ENCODE measurements at regions not wholly inside any gene's neighbourhood (a gene's known extent, or its start where the extent isn't known, plus 50 kb on each side); places are given as distances from the start of the nearest gene placed in this dataset.
"Not testable (repeated sequence)": the region's sequence is repeated elsewhere in the genome, so short reads cannot be mapped to it uniquely, and the experiment has no call there.

GRCh38 chr10:91745090-91745831 lies 53.0 kb upstream of the TNKS2 start:
- intact Hi-C loops (cut with DNase I), result no loop called here
- DNase-seq (ENCODE audit: extremely low spot score in 2 of 2), result no peak

GRCh38 chr10:91743465-91743864 lies 54.8 kb upstream of the TNKS2 start:
- TF ChIP-seq POLR2A (IDR thresholded peaks at IDR 0.05), result no peak
- TF ChIP-seq POLR2AphosphoS5 (IDR thresholded peaks at IDR 0.05; ENCODE audit: insufficient read depth in 1 of 2, low read depth in 1 of 2), result no peak
- no peak for TF ChIP-seq CTCF (IDR thresholded peaks at IDR 0.05)
- Histone ChIP-seq H3K9me3 (no peaks in the 10 kb centered on the region), H3K27ac (no peak overlapping the region), H3K4me1 (no peaks in the 10 kb centered on the region), H3K36me3 (no peaks in the 10 kb centered on the region), H3K4me3 (no peak overlapping the region), H3K27me3 (no peaks in the 10 kb centered on the region)
- no peak for DNase-seq (ENCODE audit: extremely low spot score in 2 of 2)
- intact Hi-C loops (cut with DNase I), result no loop called here

More at GRCh38 chr10:91745090-91745831, 53.0 kb upstream of the TNKS2 start:
- Histone ChIP-seq H3K27ac (no peak overlapping the region), H3K4me1 (no peaks in the 10 kb centered on the region), H3K27me3 (no peaks in the 10 kb centered on the region), H3K36me3 (no peaks in the 10 kb centered on the region), H3K9me3 (no peaks in the 10 kb centered on the region), H3K4me3 (no peak overlapping the region)
- no peak for TF ChIP-seq POLR2AphosphoS5 (IDR thresholded peaks at IDR 0.05; ENCODE audit: insufficient read depth in 1 of 2, low read depth in 1 of 2)
- no peak for TF ChIP-seq POLR2A (IDR thresholded peaks at IDR 0.05)
- no peak for TF ChIP-seq CTCF (IDR thresholded peaks at IDR 0.05)

GRCh38 chr10:91742229-91742628 lies 56.0 kb upstream of the TNKS2 start:
- DNase-seq (ENCODE audit: extremely low spot score in 2 of 2), result no peak
- H3K36me3 ChIP-seq, result no peaks in the 10 kb centered on the region
- no peaks in the 10 kb centered on the region for H3K9me3 ChIP-seq
- no peak overlapping the region for H3K27ac ChIP-seq
- H3K27me3 ChIP-seq, result no peaks in the 10 kb centered on the region
- H3K4me1 ChIP-seq, result no peaks in the 10 kb centered on the region
- intact Hi-C loops (cut with DNase I), result no loop called here
- H3K4me3 ChIP-seq, result no peak overlapping the region
- no peak for TF ChIP-seq POLR2AphosphoS5 (IDR thresholded peaks at IDR 0.05; ENCODE audit: insufficient read depth in 1 of 2, low read depth in 1 of 2)
- no peak for TF ChIP-seq POLR2A (IDR thresholded peaks at IDR 0.05)
- TF ChIP-seq CTCF (IDR thresholded peaks at IDR 0.05), result no peak

GRCh38 chr10:91741356-91741755 lies 56.9 kb upstream of the TNKS2 start:
- H3K9me3 ChIP-seq, result no peaks in the 10 kb centered on the region
- no peak for DNase-seq (ENCODE audit: extremely low spot score in 2 of 2)
- no peak overlapping the region for H3K27ac ChIP-seq
- no peaks in the 10 kb centered on the region for H3K4me1 ChIP-seq
- H3K36me3 ChIP-seq, result no peaks in the 10 kb centered on the region
- TF ChIP-seq CTCF (IDR thresholded peaks at IDR 0.05) (no peak), POLR2A (IDR thresholded peaks at IDR 0.05) (no peak), POLR2AphosphoS5 (IDR thresholded peaks at IDR 0.05; ENCODE audit: insufficient read depth in 1 of 2, low read depth in 1 of 2) (no peak)
- H3K27me3 ChIP-seq, result no peaks in the 10 kb centered on the region
- intact Hi-C loops (cut with DNase I), result no loop called here
- H3K4me3 ChIP-seq, result no peak overlapping the region

- intact Hi-C loops (cut with DNase I), result no loop called here
- H3K27ac ChIP-seq, result no peak overlapping the region
- no peaks in the 10 kb centered on the region for H3K36me3 ChIP-seq
- H3K27me3 ChIP-seq, result no peaks in the 10 kb centered on the region
- no peaks in the 10 kb centered on the region for H3K9me3 ChIP-seq
- DNase-seq (ENCODE audit: extremely low spot score in 2 of 2), result no peak
- TF ChIP-seq POLR2A (IDR thresholded peaks at IDR 0.05) (no peak), POLR2AphosphoS5 (IDR thresholded peaks at IDR 0.05; ENCODE audit: insufficient read depth in 1 of 2, low read depth in 1 of 2) (no peak), CTCF (IDR thresholded peaks at IDR 0.05) (no peak)
- H3K4me1 ChIP-seq, result no peaks in the 10 kb centered on the region
- H3K4me3 ChIP-seq, result no peak overlapping the region
Measured at GRCh38 chr10:91740353-91740924, 57.8 kb upstream of the TNKS2 start.

GRCh38 chr10:91732265-91732664 lies 66.0 kb upstream of the TNKS2 start:
- H3K36me3 ChIP-seq; H3K9me3 ChIP-seq; H3K4me1 ChIP-seq; intact Hi-C loops (cut with DNase I); DNase-seq (ENCODE audit: extremely low spot score in 2 of 2); H3K27me3 ChIP-seq; H3K4me3 ChIP-seq; H3K27ac ChIP-seq: not testable (repeated sequence)

GRCh38 chr10:91729339-91729738 lies 68.9 kb upstream of the TNKS2 start:
- H3K4me1 ChIP-seq; H3K27me3 ChIP-seq; intact Hi-C loops (cut with DNase I); DNase-seq (ENCODE audit: extremely low spot score in 2 of 2); H3K36me3 ChIP-seq; H3K9me3 ChIP-seq; H3K4me3 ChIP-seq; H3K27ac ChIP-seq: not testable (repeated sequence)

Measured in vagina (tissue), 2 donors.